Thymus (tissue), 11 donors: ENCODE measurements at regions not wholly inside any gene's neighbourhood (a gene's known extent, or its start where the extent isn't known, plus 50 kb on each side); places are given as distances from the start of the nearest gene placed in this dataset.

Source experiments
- DNase-seq, 9 donors: peaks; one replicate each; pipeline ENCODE4 v3.0.0-alpha.2; 2013; ENCODE audit warnings: low spot score in 9 of 9, low read depth in 6 of 9, missing footprints in 1 of 9
- H3K27ac ChIP-seq, 2 donors: one replicate each; pipeline ENCODE4 v1.5.1; 2013; ENCODE audit warnings: control low read depth in 1 of 2, low read depth in 1 of 2, low read length in 1 of 2, mild to moderate bottlenecking in 1 of 2, moderate library complexity in 1 of 2
- H3K27me3 ChIP-seq, 2 donors: one replicate each; pipeline ENCODE4 v1.5.1; 2013; ENCODE audit warnings: low read length in 1 of 2; ENCODE audit not compliant: control insufficient read depth in 2 of 2, insufficient read depth in 1 of 2
- H3K36me3 ChIP-seq, 2 donors: one replicate each; pipeline ENCODE4 v1.5.1; 2013; ENCODE audit warnings: low read length in 1 of 2, mild to moderate bottlenecking in 1 of 2, moderate library complexity in 1 of 2; ENCODE audit not compliant: control insufficient read depth in 2 of 2, insufficient read depth in 2 of 2
- H3K4me1 ChIP-seq, 2 donors: one replicate each; pipeline ENCODE4 v1.5.1; 2013; ENCODE audit warnings: low read length in 2 of 2; ENCODE audit not compliant: control insufficient read depth in 2 of 2, insufficient read depth in 2 of 2
- H3K4me3 ChIP-seq, 2 donors: one replicate each; pipeline ENCODE4 v1.5.1; 2013; ENCODE audit warnings: low read length in 2 of 2, control low read depth in 1 of 2, mild to moderate bottlenecking in 1 of 2
- H3K9me3 ChIP-seq, 2 donors: one replicate each; pipeline ENCODE4 v1.5.1; 2013; ENCODE audit warnings: low read length in 1 of 2, mild to moderate bottlenecking in 1 of 2; ENCODE audit not compliant: control insufficient read depth in 2 of 2, insufficient read depth in 1 of 2
- WGBS: extraction: QIAGEN DNeasy Blood & Tissue Kit; methylation state at CpG from one replicate; pipeline ENCODE4 v1.1.7; 2013; 5-methylcytosine and 5-hydroxymethylcytosine counted together
- donor health status: healthy.

- no peaks in the 10 kb centered on the region for H3K9me3 ChIP-seq
- no peak overlapping the region for H3K4me3 ChIP-seq
- H3K27ac ChIP-seq = no peak overlapping the region
- no peaks in the 10 kb centered on the region for H3K4me1 ChIP-seq
- H3K27me3 ChIP-seq = no peaks in the 10 kb centered on the region
- DNase-seq = no peak
- no peaks in the 10 kb centered on the region for H3K36me3 ChIP-seq
Measured at GRCh38 chr5:147017621-147018020, 139.1 kb upstream of the PPP2R2B start.

DNA sequence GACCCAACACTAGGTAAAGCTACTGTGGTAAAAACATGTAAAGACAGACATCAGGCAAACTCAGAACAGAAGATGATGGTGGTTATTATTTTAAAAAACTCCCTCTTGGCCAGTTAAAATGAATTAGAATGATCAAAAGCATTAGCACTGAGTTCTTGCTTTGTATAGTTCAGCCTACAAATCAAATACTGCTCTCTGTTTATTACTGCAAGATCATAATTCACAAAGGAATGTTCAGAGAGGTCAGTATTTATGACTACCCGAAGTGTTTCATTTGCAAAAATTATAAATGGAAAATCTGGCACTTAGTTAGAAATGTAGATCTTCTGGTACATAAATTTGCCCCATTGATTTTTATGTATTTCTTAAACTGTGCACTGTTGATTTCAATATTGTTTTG is 140.3 kb upstream of the PPP2R2B start:
- Histone ChIP-seq H3K4me3 (no peak overlapping the region), H3K27ac (no peak overlapping the region), H3K4me1 (no peaks in the 10 kb centered on the region), H3K9me3 (no peaks in the 10 kb centered on the region), H3K27me3 (no peaks in the 10 kb centered on the region), H3K36me3 (no peaks in the 10 kb centered on the region)
- no peak for DNase-seq
- 86% methylated on average over 1 of the region's 1 CpG for WGBS

DNA sequence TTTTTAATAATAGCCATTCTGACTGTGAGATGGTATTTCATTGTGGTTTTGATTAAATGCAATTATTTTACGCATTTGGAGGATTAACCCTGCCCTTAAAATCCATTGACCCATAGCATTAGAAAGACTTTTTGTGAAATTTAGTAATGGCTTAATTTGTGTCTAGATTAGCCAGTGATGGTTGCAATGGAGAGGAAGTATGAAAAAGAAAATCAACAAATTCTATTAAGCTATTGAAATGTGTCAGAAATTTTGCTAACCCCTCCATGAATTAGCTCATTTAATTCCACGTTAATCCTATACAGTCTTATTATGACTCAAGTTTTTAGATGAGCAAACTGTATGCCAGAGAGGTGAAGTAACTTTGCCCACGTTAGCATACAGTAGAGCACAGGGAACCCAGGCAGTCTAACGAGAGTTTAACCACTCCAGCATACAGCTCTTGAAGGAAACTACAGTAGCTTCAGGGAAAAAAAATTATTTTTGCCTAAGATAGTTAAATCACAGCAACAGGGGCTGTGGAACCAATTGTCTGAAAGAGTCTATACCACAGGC is 158.2 kb upstream of the PPP2R2B start:
- Histone ChIP-seq H3K4me1 (no peaks in the 10 kb centered on the region), H3K27me3 (no peaks in the 10 kb centered on the region), H3K27ac (no peak overlapping the region), H3K4me3 (no peak overlapping the region), H3K9me3 (no peaks in the 10 kb centered on the region), H3K36me3 (no peaks in the 10 kb centered on the region)
- 86% methylated on average over 4 of the region's 4 CpGs for WGBS
- no peak for DNase-seq

DNA sequence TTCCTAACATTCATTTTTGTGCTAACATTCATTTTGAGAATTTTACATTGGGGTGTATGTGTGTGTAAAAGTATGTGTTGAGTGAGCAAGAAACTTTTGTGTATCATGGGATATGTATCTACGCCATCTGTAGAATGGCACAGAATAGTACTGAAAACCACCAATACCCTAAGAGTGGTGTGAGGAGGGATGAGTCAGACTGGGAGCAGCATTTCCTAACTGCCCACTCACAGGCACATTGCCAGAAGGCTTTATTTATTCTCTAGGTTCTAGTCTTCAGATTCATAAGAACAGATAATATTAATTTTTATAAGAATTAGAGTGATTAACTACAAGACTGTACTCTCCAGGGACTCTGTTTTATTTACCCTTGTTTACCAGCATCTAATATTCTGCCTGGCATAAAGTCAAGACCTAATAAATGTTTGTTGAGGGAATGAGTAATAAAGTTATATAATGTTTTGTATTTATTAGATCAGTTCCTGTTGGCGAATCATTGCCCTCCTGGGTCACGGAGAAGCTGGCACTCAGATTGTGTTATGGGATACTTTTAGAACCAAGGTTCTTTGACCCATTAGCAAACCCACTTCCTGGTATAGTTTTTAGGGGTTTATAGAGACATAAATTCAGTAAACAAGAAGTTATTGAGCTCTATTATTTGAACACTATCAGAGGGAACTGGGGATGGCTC is 159.1 kb upstream of the PPP2R2B start:
- H3K27me3 ChIP-seq = no peaks in the 10 kb centered on the region
- H3K27ac ChIP-seq = no peak overlapping the region
- no peak for DNase-seq
- H3K4me3 ChIP-seq = no peak overlapping the region
- H3K36me3 ChIP-seq = no peaks in the 10 kb centered on the region
- no peaks in the 10 kb centered on the region for H3K9me3 ChIP-seq
- WGBS = 91% methylated on average over 3 of the region's 3 CpGs
- no peaks in the 10 kb centered on the region for H3K4me1 ChIP-seq

GRCh38 chr5:147040856-147041255 is 162.3 kb upstream of the PPP2R2B start:
- whole genome bisulfite sequencing = 89% methylated on average over 3 of the region's 3 CpGs
- H3K4me1 ChIP-seq = no peaks in the 10 kb centered on the region
- H3K27ac ChIP-seq = no peak overlapping the region
- H3K27me3 ChIP-seq = no peaks in the 10 kb centered on the region
- no peak overlapping the region for H3K4me3 ChIP-seq
- no peak for DNase-seq
- no peaks in the 10 kb centered on the region for H3K9me3 ChIP-seq
- no peaks in the 10 kb centered on the region for H3K36me3 ChIP-seq

DNA sequence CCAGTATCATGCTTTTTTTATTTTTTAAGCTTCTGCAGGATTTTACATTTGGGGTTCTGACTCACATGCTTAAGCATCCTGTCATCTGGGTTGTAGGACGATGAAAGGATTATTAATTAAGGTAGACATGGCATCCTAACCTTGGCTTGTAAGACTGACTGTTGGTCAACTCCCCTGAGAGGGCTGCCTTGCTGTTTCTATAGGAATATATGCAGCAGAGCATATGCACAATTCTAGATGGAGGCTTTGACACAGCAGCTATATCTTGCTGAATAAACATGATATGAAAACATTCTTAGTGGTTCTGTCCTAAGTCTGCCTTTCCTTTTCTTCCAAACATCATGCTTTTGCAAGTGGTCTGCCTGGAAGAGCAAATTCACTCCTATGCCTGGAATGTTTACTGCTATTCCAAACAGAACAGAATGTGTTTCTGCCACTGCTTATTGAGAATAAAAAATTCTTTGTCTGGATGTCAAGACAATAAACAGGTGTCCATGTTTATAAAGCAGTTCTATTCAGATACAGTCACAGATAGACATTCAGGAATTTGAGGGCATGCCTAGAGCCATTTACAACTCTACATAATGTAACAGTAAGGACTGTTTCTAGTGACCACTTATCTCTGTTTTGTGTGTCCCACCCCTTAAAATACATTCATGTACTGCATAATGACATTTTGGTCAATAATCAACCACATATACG is 166.2 kb upstream of the PPP2R2B start:
- no peaks in the 10 kb centered on the region for H3K4me1 ChIP-seq
- no peaks in the 10 kb centered on the region for H3K9me3 ChIP-seq
- H3K36me3 ChIP-seq = no peaks in the 10 kb centered on the region
- H3K4me3 ChIP-seq = no peak overlapping the region
- no peak overlapping the region for H3K27ac ChIP-seq
- H3K27me3 ChIP-seq = no peaks in the 10 kb centered on the region
- WGBS = 84% methylated on average over 2 of the region's 2 CpGs
- no peak for DNase-seq

DNA sequence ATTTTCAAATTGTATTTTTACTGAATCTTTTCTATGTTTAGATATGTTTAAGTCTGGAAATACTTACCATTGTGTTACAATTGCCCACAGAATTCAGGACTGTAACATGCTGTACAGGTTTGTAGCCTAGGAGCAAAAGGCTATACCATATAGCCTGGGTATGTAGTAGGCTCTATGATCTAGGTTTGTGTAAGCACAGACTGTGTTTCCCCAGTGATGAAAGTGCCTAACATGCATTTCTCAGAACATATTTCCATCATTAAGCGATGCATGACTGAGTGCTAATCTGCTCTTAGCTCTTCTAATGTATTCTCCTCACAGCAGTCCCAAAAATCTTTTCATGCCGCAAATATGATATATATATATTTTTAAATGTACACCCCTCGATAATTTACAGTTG is 166.7 kb upstream of the PPP2R2B start:
- no peaks in the 10 kb centered on the region for H3K4me1 ChIP-seq
- H3K36me3 ChIP-seq = no peaks in the 10 kb centered on the region
- no peak for DNase-seq
- no peak overlapping the region for H3K27ac ChIP-seq
- H3K9me3 ChIP-seq = no peaks in the 10 kb centered on the region
- WGBS = 95% methylated on average over 3 of the region's 3 CpGs
- H3K27me3 ChIP-seq = no peaks in the 10 kb centered on the region
- H3K4me3 ChIP-seq = no peak overlapping the region

DNA sequence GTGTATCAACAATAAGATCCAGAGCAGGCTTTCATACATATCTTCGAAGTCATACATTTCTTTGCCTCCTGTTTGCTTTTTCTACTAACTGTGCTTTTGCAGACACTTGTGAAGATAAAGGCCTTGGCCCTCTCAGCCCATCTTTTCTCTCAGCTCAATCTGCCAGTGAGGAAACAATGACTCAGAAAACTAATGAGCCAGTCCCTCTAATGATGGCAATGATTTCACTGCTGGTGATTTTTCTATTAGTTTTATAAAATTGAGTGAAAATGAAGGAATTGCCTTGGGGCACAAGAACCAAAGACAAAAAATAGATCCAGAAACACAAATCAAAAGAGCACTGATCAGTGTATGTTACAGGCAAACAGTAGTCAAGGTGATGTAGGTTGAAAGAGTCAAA is 167.7 kb upstream of the PPP2R2B start:
- Histone ChIP-seq H3K4me1 (no peaks in the 10 kb centered on the region), H3K9me3 (no peaks in the 10 kb centered on the region), H3K4me3 (no peak overlapping the region), H3K27ac (no peak overlapping the region), H3K27me3 (no peaks in the 10 kb centered on the region), H3K36me3 (no peaks in the 10 kb centered on the region)
- WGBS = 96% methylated on average over 1 of the region's 1 CpG
- no peak for DNase-seq

GRCh38 chr5:147046894-147047293 is 168.3 kb upstream of the PPP2R2B start:
- H3K9me3 ChIP-seq = no peaks in the 10 kb centered on the region
- H3K4me1 ChIP-seq = no peaks in the 10 kb centered on the region
- H3K27ac ChIP-seq = no peak overlapping the region
- H3K36me3 ChIP-seq = no peaks in the 10 kb centered on the region
- no peak overlapping the region for H3K4me3 ChIP-seq
- no peak for DNase-seq
- H3K27me3 ChIP-seq = no peaks in the 10 kb centered on the region
